Aorta (tissue), 5 donors: ENCODE measurements at regions not wholly inside any gene's neighbourhood (a gene's known extent, or its start where the extent isn't known, plus 50 kb on each side); places are given as distances from the start of the nearest gene placed in this dataset.

Source experiments
- ATAC-seq: fragments of 200-7000 bp; cut with Tn5 transposase; one replicate; pipeline ENCODE4 v1.9.1; 2022; ENCODE audit warnings: moderate library complexity; ENCODE audit not compliant: low FRiP score
- DNase-seq, 2 donors: peaks; one replicate each; pipeline ENCODE4 v3.0.0-alpha.2; 2020
- H3K27ac ChIP-seq, 2 donors: one replicate each; pipeline ENCODE4 v1.5.1; 2013; ENCODE audit warnings: low read length in 2 of 2, mild to moderate bottlenecking in 2 of 2, moderate library complexity in 2 of 2, control low read depth in 1 of 2, inconsistent platforms in 1 of 2, low read depth in 1 of 2
- H3K27me3 ChIP-seq, 2 donors: one replicate each; pipeline ENCODE4 v1.6.1; 2013; ENCODE audit warnings: control low read depth in 1 of 2, low read length in 1 of 2, mild to moderate bottlenecking in 1 of 2, moderate library complexity in 1 of 2; ENCODE audit not compliant: insufficient read depth in 2 of 2, control insufficient read depth in 1 of 2
- H3K36me3 ChIP-seq, 2 donors: one replicate each; pipeline ENCODE4 v1.6.1; 2013; ENCODE audit warnings: control low read depth in 1 of 2, low read length in 1 of 2, mild to moderate bottlenecking in 1 of 2; ENCODE audit not compliant: insufficient read depth in 2 of 2, control insufficient read depth in 1 of 2
- H3K4me1 ChIP-seq, 2 donors: one replicate each; pipeline ENCODE4 v1.6.1; 2013; ENCODE audit warnings: low read length in 2 of 2, control low read depth in 1 of 2, mild to moderate bottlenecking in 1 of 2, moderate library complexity in 1 of 2; ENCODE audit not compliant: insufficient read depth in 2 of 2, control insufficient read depth in 1 of 2
- H3K4me3 ChIP-seq, 2 donors: one replicate each; pipeline ENCODE4 v1.5.1; 2013; ENCODE audit warnings: low read length in 2 of 2, control low read depth in 1 of 2, mild to moderate bottlenecking in 1 of 2
- H3K9me3 ChIP-seq: one replicate; pipeline ENCODE4 v1.6.1; 2013; ENCODE audit warnings: mild to moderate bottlenecking, low read length; ENCODE audit not compliant: control insufficient read depth
- WGBS, 2 donors: extraction: QIAGEN DNeasy Blood & Tissue Kit; methylation state at CpG; one replicate each; pipeline ENCODE4 v1.1.7; 2013; 5-methylcytosine and 5-hydroxymethylcytosine counted together
- intact Hi-C, 2 donors: fragments of 100-400 bp; cut with DNase I; formaldehyde crosslinking; loops; one replicate each; pipeline versions ENCODE4 v1.14.2 to v1.15.0; 2022
- donor health status: healthy with polysubstance abuse.
- donor health status: Bipolar disorder and iron deficiency.
- donor health status: DM: no; HTN: no; CAD: no.
- donor health status: DM: no; HTN: no; CAD: no.
- donor health status: DM: yes; HTN: yes; CAD: no.

- Histone ChIP-seq H3K9me3 (no peaks in the 10 kb centered on the region), H3K36me3 (no peaks in the 10 kb centered on the region), H3K4me3 (no peak overlapping the region), H3K4me1 (no peaks in the 10 kb centered on the region), H3K27ac (no peak overlapping the region), H3K27me3 (no peaks in the 10 kb centered on the region)
- no peak for ATAC-seq
- intact Hi-C loops, result no loop called here
- WGBS, 2 donors, result 69 to 74% methylated on average over 1 of the region's 1 CpG
- no peak for DNase-seq
Observed at GRCh38 chr5:13328316-13328715, 616.2 kb downstream of the DNAH5 start.

DNA sequence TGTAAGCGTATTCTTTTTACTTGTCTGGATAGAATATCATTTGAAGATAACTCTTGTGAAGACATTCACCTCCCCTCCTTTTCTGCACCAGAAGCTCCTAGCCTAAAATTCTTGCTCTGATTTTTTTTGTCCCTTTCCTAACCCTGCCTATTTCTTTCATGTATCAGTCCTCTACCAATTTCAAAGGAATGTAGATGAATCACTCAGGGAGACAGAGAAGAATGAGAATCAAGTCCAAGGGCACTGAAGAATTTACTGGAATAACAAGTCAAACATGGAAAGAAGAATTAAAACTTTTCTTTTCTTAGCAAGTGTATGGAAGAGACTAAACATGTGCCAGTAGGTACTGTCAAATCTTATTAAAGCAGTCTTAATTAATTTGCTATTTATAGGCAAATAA lies 618.7 kb downstream of the DNAH5 start:
- no peaks in the 10 kb centered on the region for H3K9me3 ChIP-seq
- WGBS, 2 donors, result 0 to 40% methylated on average over 1 of the region's 1 CpG
- no peaks in the 10 kb centered on the region for H3K4me1 ChIP-seq
- no peak overlapping the region for H3K27ac ChIP-seq
- no peaks in the 10 kb centered on the region for H3K27me3 ChIP-seq
- H3K36me3 ChIP-seq, result no peaks in the 10 kb centered on the region
- DNase-seq, result no peak
- no peak for ATAC-seq
- intact Hi-C loops, result no loop called here
- no peak overlapping the region for H3K4me3 ChIP-seq

- no peaks in the 10 kb centered on the region for H3K9me3 ChIP-seq
- intact Hi-C loops, result no loop called here
- no peaks in the 10 kb centered on the region for H3K4me1 ChIP-seq
- no peak overlapping the region for H3K27ac ChIP-seq
- no peaks in the 10 kb centered on the region for H3K27me3 ChIP-seq
- no peak for ATAC-seq
- no peak for DNase-seq
- H3K36me3 ChIP-seq, result no peaks in the 10 kb centered on the region
- no peak overlapping the region for H3K4me3 ChIP-seq
Observed at GRCh38 chr5:13322769-13323168, 621.7 kb downstream of the DNAH5 start.

DNA sequence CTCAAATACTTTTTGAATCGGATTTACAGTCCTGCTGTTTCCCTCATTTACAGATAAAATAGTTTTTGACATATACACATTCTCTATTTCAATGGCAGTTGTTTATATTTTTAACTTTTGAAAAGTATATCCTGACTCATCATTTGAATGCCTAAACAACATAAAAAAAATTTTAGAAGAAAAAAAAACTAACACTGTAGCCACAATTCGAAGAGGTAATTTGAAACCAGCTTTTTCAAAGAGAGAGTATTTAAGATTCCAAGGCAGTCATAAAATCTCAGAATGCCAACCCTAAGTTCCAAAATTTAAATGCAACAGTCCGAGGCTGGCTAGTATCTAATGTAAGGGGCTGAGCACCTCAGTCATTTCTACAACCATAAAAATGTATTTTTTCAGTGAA lies 626.8 kb downstream of the DNAH5 start:
- intact Hi-C loops, result no loop called here
- no peaks in the 10 kb centered on the region for H3K4me1 ChIP-seq
- no peaks in the 10 kb centered on the region for H3K36me3 ChIP-seq
- no peaks in the 10 kb centered on the region for H3K9me3 ChIP-seq
- ATAC-seq, result no peak
- no peak for DNase-seq
- no peak overlapping the region for H3K27ac ChIP-seq
- H3K27me3 ChIP-seq, result no peaks in the 10 kb centered on the region
- 43 to 56% methylated on average over 3 of the region's 3 CpGs for WGBS, 2 donors
- H3K4me3 ChIP-seq, result no peak overlapping the region

GRCh38 chr5:13316176-13316575 lies 628.3 kb downstream of the DNAH5 start:
- Histone ChIP-seq H3K4me3 (no peak overlapping the region), H3K9me3 (no peaks in the 10 kb centered on the region), H3K36me3 (no peaks in the 10 kb centered on the region), H3K4me1 (no peaks in the 10 kb centered on the region), H3K27ac (no peak overlapping the region), H3K27me3 (no peaks in the 10 kb centered on the region)
- intact Hi-C loops, result no loop called here
- 41 to 56% methylated on average over 2 of the region's 2 CpGs for WGBS, 2 donors
- DNase-seq (no peak), ATAC-seq (no peak)

DNA sequence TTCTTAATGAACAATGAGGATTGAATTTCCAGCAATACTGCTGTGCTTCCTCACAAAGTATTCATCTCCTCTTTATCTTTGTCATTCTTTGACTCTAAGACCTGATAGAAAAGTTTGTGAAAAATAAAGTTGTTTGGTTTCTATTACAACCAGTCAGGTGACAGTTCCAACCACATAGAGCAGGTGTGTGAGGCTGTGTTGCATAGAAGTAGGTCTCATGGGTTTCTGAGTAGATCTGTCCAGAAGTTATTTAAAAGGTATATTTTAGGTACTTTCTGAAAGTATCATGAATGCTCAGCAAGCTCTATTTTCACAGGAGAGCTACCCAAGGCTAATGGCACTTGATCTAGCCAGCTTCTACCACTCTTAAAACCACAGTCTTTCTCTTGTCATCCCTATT lies 637.0 kb downstream of the DNAH5 start:
- Histone ChIP-seq H3K36me3 (no peaks in the 10 kb centered on the region), H3K27me3 (no peaks in the 10 kb centered on the region), H3K9me3 (no peaks in the 10 kb centered on the region), H3K4me1 (no peaks in the 10 kb centered on the region), H3K4me3 (no peak overlapping the region), H3K27ac (no peak overlapping the region)
- ATAC-seq, result no peak
- no peak for DNase-seq
- intact Hi-C loops, result no loop called here

DNA sequence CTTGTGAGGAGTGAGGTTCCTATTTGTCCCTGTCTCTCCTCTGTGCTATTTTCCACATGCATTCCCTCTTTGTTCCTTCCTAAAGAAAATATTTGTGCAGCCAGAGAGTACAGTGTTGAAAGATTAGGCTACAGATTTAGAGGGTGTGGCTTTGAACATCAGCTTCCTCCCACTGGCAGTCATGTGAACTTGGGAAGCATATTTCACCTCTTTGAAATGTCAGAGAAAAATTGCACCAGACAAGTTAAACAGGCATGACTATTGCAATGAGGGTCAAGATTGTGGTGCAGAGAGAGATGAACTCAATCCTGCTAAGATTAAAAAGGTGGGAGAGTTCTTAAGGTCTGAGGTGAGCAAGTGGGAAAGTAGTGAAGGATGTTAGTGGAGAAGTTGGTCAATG lies 641.0 kb downstream of the DNAH5 start:
- intact Hi-C loops, result no loop called here
- H3K4me1 ChIP-seq, result no peaks in the 10 kb centered on the region
- DNase-seq (no peak), ATAC-seq (no peak)
- H3K27ac ChIP-seq, result no peak overlapping the region
- H3K9me3 ChIP-seq, result no peaks in the 10 kb centered on the region
- H3K4me3 ChIP-seq, result no peak overlapping the region
- H3K27me3 ChIP-seq, result no peaks in the 10 kb centered on the region
- H3K36me3 ChIP-seq, result no peaks in the 10 kb centered on the region

DNA sequence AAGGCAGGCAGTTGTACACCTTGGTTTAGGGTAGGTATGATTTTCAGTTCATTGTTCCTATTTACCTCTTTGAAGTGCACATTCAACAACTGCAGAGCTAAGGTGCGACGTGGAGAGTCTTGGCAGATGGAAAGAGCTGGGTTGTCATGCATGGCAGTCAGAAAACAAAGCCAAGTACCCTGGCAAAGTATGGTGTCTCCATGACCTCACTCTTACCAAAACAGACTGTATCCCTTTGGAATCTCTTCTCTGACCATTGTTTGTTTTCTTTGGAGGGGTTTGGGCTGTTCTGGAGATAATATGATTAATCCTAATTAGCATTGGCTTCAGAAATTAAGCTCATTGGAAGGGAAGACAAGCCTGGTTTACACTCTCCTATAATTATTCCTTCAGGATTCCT lies 665.7 kb downstream of the DNAH5 start:
- Histone ChIP-seq H3K4me1 (no peaks in the 10 kb centered on the region), H3K27ac (no peak overlapping the region), H3K27me3 (no peaks in the 10 kb centered on the region), H3K9me3 (no peaks in the 10 kb centered on the region), H3K36me3 (no peaks in the 10 kb centered on the region), H3K4me3 (no peak overlapping the region)
- intact Hi-C loops, result no loop called here
- no peak for DNase-seq
- WGBS, 2 donors, result 46 to 62% methylated on average over 2 of the region's 2 CpGs
- no peak for ATAC-seq

- Histone ChIP-seq H3K36me3 (no peaks in the 10 kb centered on the region), H3K27ac (no peak overlapping the region), H3K27me3 (no peaks in the 10 kb centered on the region), H3K4me1 (no peaks in the 10 kb centered on the region), H3K4me3 (no peak overlapping the region), H3K9me3 (no peaks in the 10 kb centered on the region)
- DNase-seq, result no peak
- intact Hi-C loops, result no loop called here
- 72 to 73% methylated on average over 2 of the region's 2 CpGs for WGBS, 2 donors
- no peak for ATAC-seq
Observed at GRCh38 chr5:13278148-13278547, 666.3 kb downstream of the DNAH5 start.

DNA sequence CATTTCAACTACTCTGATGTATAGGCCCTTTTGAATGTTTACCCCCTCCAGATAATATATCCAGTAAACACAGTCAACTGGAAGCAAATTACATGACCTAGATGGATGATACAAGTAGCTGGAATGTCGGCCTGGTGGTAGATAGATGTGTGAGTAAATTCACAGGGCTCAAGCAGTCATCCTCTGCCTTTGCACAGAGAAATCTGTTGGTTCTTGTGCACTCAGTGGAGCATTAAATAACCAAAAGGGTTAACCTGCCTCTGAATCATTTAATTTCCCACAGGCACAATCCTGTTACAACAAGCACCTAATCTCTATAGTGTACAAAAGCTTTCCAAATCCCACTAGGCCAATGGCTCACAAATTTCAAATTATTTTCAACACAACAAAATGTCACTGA lies 668.3 kb downstream of the DNAH5 start:
- ATAC-seq (no peak), DNase-seq (no peak)
- Histone ChIP-seq H3K4me1 (no peaks in the 10 kb centered on the region), H3K27ac (no peak overlapping the region), H3K4me3 (no peak overlapping the region), H3K9me3 (no peaks in the 10 kb centered on the region), H3K36me3 (no peaks in the 10 kb centered on the region), H3K27me3 (no peaks in the 10 kb centered on the region)
- 71 to 74% methylated on average over 1 of the region's 1 CpG for WGBS, 2 donors
- intact Hi-C loops, result no loop called here
